C4-2B (cell line): ENCODE measurements at regions not wholly inside any gene's neighbourhood (a gene's known extent, or its start where the extent isn't known, plus 50 kb on each side); places are given as distances from the start of the nearest gene placed in this dataset.

Experiments used
- ZFX ChIP-seq: fragments of 450-650 bp; IDR thresholded peaks from 2 replicates; pipeline ENCODE4 v1.6.1; 2017
- TF ChIP-seq, protein P1 (sequence below): fragments of 450-650 bp; conservative IDR thresholded peaks from 2 replicates; pipeline ENCODE4 v1.5.1; 2017; ENCODE audit warnings: mild to moderate bottlenecking

DNA sequence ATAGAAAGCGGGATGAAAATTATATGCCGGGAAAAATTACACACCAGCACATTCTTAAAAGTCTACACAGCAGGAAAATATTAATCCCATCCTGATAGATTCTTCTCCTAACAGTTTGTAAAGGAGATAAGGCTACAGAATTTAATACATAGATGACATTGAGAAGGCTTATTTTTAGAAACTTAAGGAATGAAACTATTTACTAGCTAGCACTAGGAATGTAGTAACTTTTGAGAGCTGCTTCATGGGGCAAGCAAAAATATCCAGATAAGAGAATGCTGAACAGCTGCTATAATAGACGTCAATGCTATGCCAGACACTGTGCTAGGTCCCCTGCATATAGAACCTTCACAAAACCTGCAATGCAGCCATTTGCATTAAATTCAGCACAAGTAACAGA lies 912.7 kb upstream of the NR2F2 start:
- TF ChIP-seq, protein P1, sequence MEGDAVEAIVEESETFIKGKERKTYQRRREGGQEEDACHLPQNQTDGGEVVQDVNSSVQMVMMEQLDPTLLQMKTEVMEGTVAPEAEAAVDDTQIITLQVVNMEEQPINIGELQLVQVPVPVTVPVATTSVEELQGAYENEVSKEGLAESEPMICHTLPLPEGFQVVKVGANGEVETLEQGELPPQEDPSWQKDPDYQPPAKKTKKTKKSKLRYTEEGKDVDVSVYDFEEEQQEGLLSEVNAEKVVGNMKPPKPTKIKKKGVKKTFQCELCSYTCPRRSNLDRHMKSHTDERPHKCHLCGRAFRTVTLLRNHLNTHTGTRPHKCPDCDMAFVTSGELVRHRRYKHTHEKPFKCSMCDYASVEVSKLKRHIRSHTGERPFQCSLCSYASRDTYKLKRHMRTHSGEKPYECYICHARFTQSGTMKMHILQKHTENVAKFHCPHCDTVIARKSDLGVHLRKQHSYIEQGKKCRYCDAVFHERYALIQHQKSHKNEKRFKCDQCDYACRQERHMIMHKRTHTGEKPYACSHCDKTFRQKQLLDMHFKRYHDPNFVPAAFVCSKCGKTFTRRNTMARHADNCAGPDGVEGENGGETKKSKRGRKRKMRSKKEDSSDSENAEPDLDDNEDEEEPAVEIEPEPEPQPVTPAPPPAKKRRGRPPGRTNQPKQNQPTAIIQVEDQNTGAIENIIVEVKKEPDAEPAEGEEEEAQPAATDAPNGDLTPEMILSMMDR, result no peak
- TF ChIP-seq ZFX, result no peak
